ENCODE measurements at regions not wholly inside any gene's neighbourhood (a gene's known extent, or its start where the extent isn't known, plus 50 kb on each side); places are given as distances from the start of the nearest gene placed in this dataset.

GRCh38 chr17:45715787-45716186 is 68.3 kb upstream of the CRHR1 start:
- TF ChIP-seq SMC3 (IDR thresholded peaks at IDR 0.05; ENCODE audit: low read depth, low read length) (no peak), FOS (IDR thresholded peaks at IDR 0.05; ENCODE audit: low read depth, low read length) (no peak), POLR2A (IDR thresholded peaks at IDR 0.05; ENCODE audit: low read depth, low read length) (no peak), USF2 (IDR thresholded peaks at IDR 0.05; ENCODE audit: low read depth, low read length) (no peak), CTCF (conservative IDR thresholded peaks at IDR 0.05; ENCODE audit: low read depth, low read length) (no peak), BHLHE40 (IDR thresholded peaks at IDR 0.05; ENCODE audit: low read depth, low read length) (no peak), RFX5 (IDR thresholded peaks at IDR 0.05; ENCODE audit: low read depth, low read length) (no peak), RAD21 (IDR thresholded peaks at IDR 0.05; ENCODE audit: low read length) (no peak), MXI1 (IDR thresholded peaks at IDR 0.05; ENCODE audit: borderline replicate concordance, low read depth, low read length) (no peak), RCOR1 (IDR thresholded peaks at IDR 0.05; ENCODE audit: insufficient replicate concordance, low read length) (no peak), ELK1 (IDR thresholded peaks at IDR 0.05; ENCODE audit: borderline replicate concordance, low read depth, low read length) (no peak), CEBPB (IDR thresholded peaks at IDR 0.05; ENCODE audit: low read depth, low read length) (no peak), MAZ (IDR thresholded peaks at IDR 0.05; ENCODE audit: borderline replicate concordance, low read depth, low read length) (no peak)
